ENCODE measurements at regions not wholly inside any gene's neighbourhood (a gene's known extent, or its start where the extent isn't known, plus 50 kb on each side); places are given as distances from the start of the nearest gene placed in this dataset.

DNA sequence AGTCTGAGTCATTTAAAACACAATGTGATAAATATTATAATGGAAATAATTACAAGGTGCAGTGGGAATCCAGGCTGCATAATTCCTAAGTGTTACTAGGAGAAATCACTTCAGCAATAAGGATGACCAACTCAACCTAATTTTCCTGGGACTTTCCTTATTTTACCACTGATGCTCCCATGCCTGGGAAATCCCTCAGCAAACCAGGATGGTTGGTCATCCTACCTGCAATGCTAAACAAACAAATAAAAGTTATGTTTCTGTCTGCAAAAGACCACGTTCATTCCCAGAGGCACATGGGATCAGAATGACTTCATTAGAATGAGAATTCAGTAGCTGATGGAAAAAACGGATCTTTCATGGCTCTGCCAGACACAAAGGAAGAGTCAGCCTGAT is 130.8 kb upstream of the RAP1B start:
- ATAC-seq: no peak
- TF ChIP-seq ZNF565 (CRISPR knock-in tag; conservative IDR thresholded peaks at IDR 0.05; ENCODE audit: low read depth): no peak
- no peak for TF ChIP-seq BACH2 (CRISPR knock-in tag; IDR thresholded peaks at IDR 0.05; ENCODE audit: borderline replicate concordance)
- TF ChIP-seq TOX (CRISPR knock-in tag; IDR thresholded peaks at IDR 0.05; ENCODE audit: borderline replicate concordance): no peak
- no peak for TF ChIP-seq ZNF8 (CRISPR knock-in tag; IDR thresholded peaks at IDR 0.05)
- no peak for TF ChIP-seq CSRNP3 (CRISPR knock-in tag; IDR thresholded peaks at IDR 0.05)
- TF ChIP-seq ZFP3 (CRISPR knock-in tag; IDR thresholded peaks at IDR 0.05): no peak
- no peak for TF ChIP-seq ESRRG (CRISPR knock-in tag; IDR thresholded peaks at IDR 0.05)
- no peak for TF ChIP-seq PPARA (CRISPR knock-in tag; IDR thresholded peaks at IDR 0.05; ENCODE audit: borderline replicate concordance)
- TF ChIP-seq ZFP30 (CRISPR knock-in tag; IDR thresholded peaks at IDR 0.05): no peak
- no peak for TF ChIP-seq PATZ1 (CRISPR knock-in tag; IDR thresholded peaks at IDR 0.05; ENCODE audit: borderline replicate concordance)
- TF ChIP-seq TCF4 (CRISPR knock-in tag; IDR thresholded peaks at IDR 0.05; ENCODE audit: borderline replicate concordance): no peak

DNA sequence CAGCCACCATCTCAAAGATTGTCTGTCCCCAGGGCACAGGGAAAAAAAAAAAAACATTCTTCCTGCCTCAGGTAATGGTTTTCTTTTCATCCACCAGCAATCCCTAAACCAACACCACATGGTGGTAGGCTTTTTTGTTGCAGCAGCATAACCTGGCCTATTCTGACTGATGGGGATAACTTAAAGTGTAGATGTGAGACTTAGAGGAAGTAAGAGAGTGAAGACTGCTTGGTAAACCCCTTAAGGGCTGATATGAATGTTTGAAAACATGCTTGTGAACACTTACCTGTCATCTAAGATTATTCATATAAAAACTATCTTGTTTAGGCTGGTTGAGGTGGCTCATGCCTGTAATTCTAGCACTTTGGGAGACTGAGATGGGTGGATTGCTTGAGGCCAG is 130.2 kb upstream of the RAP1B start:
- ATAC-seq: no peak

More for the DNA sequence above, 130.2 kb upstream of the RAP1B start:
- TF ChIP-seq TCF4 (CRISPR knock-in tag; IDR thresholded peaks at IDR 0.05; ENCODE audit: borderline replicate concordance): no peak
- TF ChIP-seq SNAI2 (CRISPR knock-in tag; IDR thresholded peaks at IDR 0.05): no peak
- no peak for TF ChIP-seq RARB (CRISPR knock-in tag; IDR thresholded peaks at IDR 0.05)
- TF ChIP-seq ZNF8 (CRISPR knock-in tag; IDR thresholded peaks at IDR 0.05): no peak
- no peak for TF ChIP-seq ARNTL (CRISPR knock-in tag; IDR thresholded peaks at IDR 0.05; ENCODE audit: borderline replicate concordance, low read depth)
- no peak for TF ChIP-seq POU6F1 (CRISPR knock-in tag; IDR thresholded peaks at IDR 0.05; ENCODE audit: borderline replicate concordance, low read depth)
- TF ChIP-seq ZNF565 (CRISPR knock-in tag; conservative IDR thresholded peaks at IDR 0.05; ENCODE audit: low read depth): no peak
- no peak for TF ChIP-seq ZFP30 (CRISPR knock-in tag; IDR thresholded peaks at IDR 0.05)
- TF ChIP-seq ZNF70 (CRISPR knock-in tag; IDR thresholded peaks at IDR 0.05): no peak
- no peak for TF ChIP-seq CREB5 (CRISPR knock-in tag; IDR thresholded peaks at IDR 0.05; ENCODE audit: low read depth)
- no peak for TF ChIP-seq PPARA (CRISPR knock-in tag; IDR thresholded peaks at IDR 0.05; ENCODE audit: borderline replicate concordance)
- TF ChIP-seq TSHZ2 (CRISPR knock-in tag; IDR thresholded peaks at IDR 0.05): no peak
- no peak for TF ChIP-seq PATZ1 (CRISPR knock-in tag; IDR thresholded peaks at IDR 0.05; ENCODE audit: borderline replicate concordance)
- TF ChIP-seq ISL1 (CRISPR knock-in tag; IDR thresholded peaks at IDR 0.05): no peak
- TF ChIP-seq GLIS3 (CRISPR knock-in tag; IDR thresholded peaks at IDR 0.05): no peak
- TF ChIP-seq CSRNP3 (CRISPR knock-in tag; IDR thresholded peaks at IDR 0.05): no peak
- TF ChIP-seq OSR1 (CRISPR knock-in tag; IDR thresholded peaks at IDR 0.05): no peak
- TF ChIP-seq ESRRG (CRISPR knock-in tag; IDR thresholded peaks at IDR 0.05): no peak
